Choroid plexus epithelial cell (primary cell): ENCODE measurements at regions not wholly inside any gene's neighbourhood (a gene's known extent, or its start where the extent isn't known, plus 50 kb on each side); places are given as distances from the start of the nearest gene placed in this dataset.

Source experiments
- DNase-seq: peaks from one replicate; pipeline ENCODE4 v3.0.0-alpha.2; 2010; ENCODE audit warnings: low read depth
- H3K4me3 ChIP-seq: 2 replicates; pipeline ENCODE4 v1.5.1; 2011; ENCODE audit warnings: low read depth, mild to moderate bottlenecking, control low read depth, low read length, moderate library complexity
- CTCF ChIP-seq: conservative IDR thresholded peaks from 2 replicates; pipeline ENCODE4 v1.5.1; 2011; ENCODE audit warnings: low read depth, mild to moderate bottlenecking, control low read depth, inconsistent platforms, low read length, moderate library complexity

GRCh38 chr9:124180557-124180956 is 77.2 kb upstream of the NEK6 start:
- H3K4me3 ChIP-seq, result no peak overlapping the region
- no peak for TF ChIP-seq CTCF
- DNase-seq, result peak; percentile 77

GRCh38 chr9:124182741-124183140 is 75.0 kb upstream of the NEK6 start:
- no peak for TF ChIP-seq CTCF
- H3K4me3 ChIP-seq, result no peak overlapping the region
- DNase-seq, result no peak

GRCh38 chr9:124183772-124184171 is 74.0 kb upstream of the NEK6 start:
- TF ChIP-seq CTCF, result no peak
- DNase-seq, result no peak
- H3K4me3 ChIP-seq, result no peak overlapping the region

GRCh38 chr9:124185413-124185812 is 72.3 kb upstream of the NEK6 start:
- no peak overlapping the region for H3K4me3 ChIP-seq
- TF ChIP-seq CTCF, result no peak
- DNase-seq, result no peak

GRCh38 chr9:124187311-124187710 is 70.4 kb upstream of the NEK6 start:
- no peak for DNase-seq
- no peak overlapping the region for H3K4me3 ChIP-seq
- no peak for TF ChIP-seq CTCF

- DNase-seq, result no peak
- no peak for TF ChIP-seq CTCF
- H3K4me3 ChIP-seq, result no peak overlapping the region
Observed at GRCh38 chr9:124188331-124189110, 69.2 kb upstream of the NEK6 start.

- H3K4me3 ChIP-seq, result no peak overlapping the region
- DNase-seq, result no peak
- TF ChIP-seq CTCF, result no peak
Observed at GRCh38 chr9:124190761-124191160, 67.0 kb upstream of the NEK6 start.
